ENCODE measurements at regions not wholly inside any gene's neighbourhood (a gene's known extent, or its start where the extent isn't known, plus 50 kb on each side); places are given as distances from the start of the nearest gene placed in this dataset.

- intact Hi-C loops (cut with micrococcal nuclease) (no loop called here), dilution Hi-C loops (cut with MboI; ENCODE audit: extremely low pct_ligation_motif_present, low sequenced_read_pairs) (no loop called here)
- Histone ChIP-seq H3K27ac (ENCODE audit: insufficient read depth, low read depth, low read length) (no peak overlapping the region), H3K9me1 (replicated peaks; ENCODE audit: control insufficient read depth, extremely low read depth, insufficient read depth, low read length) (no peaks in the 10 kb centered on the region), H4K20me1 (replicated peaks; ENCODE audit: control insufficient read depth, extremely low read depth, insufficient read depth, low read length) (no peaks in the 10 kb centered on the region), H3K9me3 (replicated peaks; ENCODE audit: control insufficient read depth, insufficient read depth, low read length) (peaks cover 10% of the 10 kb centered on the region), H3K4me2 (ENCODE audit: insufficient read depth, low read length) (no peak overlapping the region), H3K36me3 (ENCODE audit: control insufficient read depth in 2 of 2, extremely low read depth in 1 of 2, insufficient read depth in 2 of 2, low read length in 2 of 2) (no peaks in the 10 kb centered on the region), H3K9ac (replicated peaks; ENCODE audit: extremely low read depth, insufficient read depth, low read length) (no peak overlapping the region), H3K4me3 (replicated peaks in 1 of 3; ENCODE audit: insufficient read depth in 1 of 3, low read depth in 1 of 3, low read length in 3 of 3) (no peak overlapping the region), H2AFZ (ENCODE audit: low read depth, low read length) (no peak overlapping the region), H3K4me1 (ENCODE audit: control insufficient read depth, extremely low read depth, insufficient read depth, low read length) (no peaks in the 10 kb centered on the region), H3K79me2 (ENCODE audit: control insufficient read depth, insufficient read depth, low read length) (no peaks in the 10 kb centered on the region), H3K27me3 (ENCODE audit: control insufficient read depth in 2 of 2, insufficient read depth in 2 of 2, low read length in 2 of 2) (no peaks in the 10 kb centered on the region)
- BruUV-seq (replicated peaks), result no TSS peak
- FAIRE-seq (no peak), DNase-seq (ENCODE audit: low read depth, low spot score) (no peak)
- POLR2A ChIA-PET, result no interaction called here
- CTCF ChIA-PET, result no interaction called here
- TF ChIP-seq MYC (IDR thresholded peaks at IDR 0.05; ENCODE audit: low read depth, low read length) (no peak), POLR2AphosphoS5 (IDR thresholded peaks at IDR 0.05; ENCODE audit: insufficient read depth, low read depth, low read length) (no peak), JUN (IDR thresholded peaks at IDR 0.05; ENCODE audit: borderline replicate concordance, insufficient read depth, insufficient read length, low read depth) (no peak), POLR2A (IDR thresholded peaks at IDR 0.05; ENCODE audit: low read depth, low read length) (no peak), EZH2 (IDR thresholded peaks at IDR 0.05; ENCODE audit: borderline replicate concordance, low read depth, low read length, severe bottlenecking) (no peak), GATA2 (IDR thresholded peaks at IDR 0.05; ENCODE audit: insufficient read depth, insufficient read length, low read depth, low read length) (no peak), FOS (IDR thresholded peaks at IDR 0.05; ENCODE audit: borderline replicate concordance, insufficient read depth, low read length) (no peak)
- TF ChIP-seq, protein P1, sequence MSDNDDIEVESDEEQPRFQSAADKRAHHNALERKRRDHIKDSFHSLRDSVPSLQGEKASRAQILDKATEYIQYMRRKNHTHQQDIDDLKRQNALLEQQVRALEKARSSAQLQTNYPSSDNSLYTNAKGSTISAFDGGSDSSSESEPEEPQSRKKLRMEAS (IDR thresholded peaks at IDR 0.05; ENCODE audit: insufficient read depth, insufficient read length), result no peak
- TF ChIP-seq, protein P2, sequence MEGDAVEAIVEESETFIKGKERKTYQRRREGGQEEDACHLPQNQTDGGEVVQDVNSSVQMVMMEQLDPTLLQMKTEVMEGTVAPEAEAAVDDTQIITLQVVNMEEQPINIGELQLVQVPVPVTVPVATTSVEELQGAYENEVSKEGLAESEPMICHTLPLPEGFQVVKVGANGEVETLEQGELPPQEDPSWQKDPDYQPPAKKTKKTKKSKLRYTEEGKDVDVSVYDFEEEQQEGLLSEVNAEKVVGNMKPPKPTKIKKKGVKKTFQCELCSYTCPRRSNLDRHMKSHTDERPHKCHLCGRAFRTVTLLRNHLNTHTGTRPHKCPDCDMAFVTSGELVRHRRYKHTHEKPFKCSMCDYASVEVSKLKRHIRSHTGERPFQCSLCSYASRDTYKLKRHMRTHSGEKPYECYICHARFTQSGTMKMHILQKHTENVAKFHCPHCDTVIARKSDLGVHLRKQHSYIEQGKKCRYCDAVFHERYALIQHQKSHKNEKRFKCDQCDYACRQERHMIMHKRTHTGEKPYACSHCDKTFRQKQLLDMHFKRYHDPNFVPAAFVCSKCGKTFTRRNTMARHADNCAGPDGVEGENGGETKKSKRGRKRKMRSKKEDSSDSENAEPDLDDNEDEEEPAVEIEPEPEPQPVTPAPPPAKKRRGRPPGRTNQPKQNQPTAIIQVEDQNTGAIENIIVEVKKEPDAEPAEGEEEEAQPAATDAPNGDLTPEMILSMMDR (IDR thresholded peaks at IDR 0.05; ENCODE audit: extremely low read depth in 1 of 2, insufficient read depth in 1 of 2, low read depth in 1 of 2, low read length in 2 of 2), result no peak
Observed at GRCh38 chr1:4562321-4562720, 92.1 kb upstream of the AJAP1 start.
